HG03135 (cell line): ENCODE measurements at regions not wholly inside any gene's neighbourhood (a gene's known extent, or its start where the extent isn't known, plus 50 kb on each side); places are given as distances from the start of the nearest gene placed in this dataset.
"Not testable (repeated sequence)": the region's sequence is repeated elsewhere in the genome, so short reads cannot be mapped to it uniquely, and the experiment has no call there.

ENCODE experiments used
- ATAC-seq: cut with Tn5 transposase; IDR thresholded peaks from one replicate; pipeline ENCODE4 v1.9.1; 2021; ENCODE audit warnings: mild to moderate bottlenecking, moderate library complexity; ENCODE audit not compliant: unreplicated experiment

GRCh38 chr9:66152406-66152805 is 415.5 kb downstream of the FOXD4L4 start:
- ATAC-seq: not testable (repeated sequence)

GRCh38 chr9:66153021-66153725 is 416.2 kb downstream of the FOXD4L4 start:
- ATAC-seq: peak; percentile 99

GRCh38 chr9:66153971-66154691 is 417.2 kb downstream of the FOXD4L4 start:
- not testable (repeated sequence) for ATAC-seq

- ATAC-seq: not testable (repeated sequence)
Observed at GRCh38 chr9:66182316-66182715, 445.4 kb downstream of the FOXD4L4 start.

- not testable (repeated sequence) for ATAC-seq
Observed at GRCh38 chr9:66183648-66184047, 446.7 kb downstream of the FOXD4L4 start.

GRCh38 chr9:66197199-66197598 is 460.3 kb downstream of the FOXD4L4 start:
- ATAC-seq: not testable (repeated sequence)

- not testable (repeated sequence) for ATAC-seq
Observed at GRCh38 chr9:66198421-66198820, 461.5 kb downstream of the FOXD4L4 start.

GRCh38 chr9:66206617-66207016 is 469.7 kb downstream of the FOXD4L4 start:
- ATAC-seq: not testable (repeated sequence)

- ATAC-seq: not testable (repeated sequence)
Observed at GRCh38 chr9:66207914-66208313, 471.0 kb downstream of the FOXD4L4 start.

- ATAC-seq: not testable (repeated sequence)
Observed at GRCh38 chr9:66244763-66245162, 507.8 kb downstream of the FOXD4L4 start.

GRCh38 chr9:66245481-66245880 is 508.5 kb downstream of the FOXD4L4 start:
- not testable (repeated sequence) for ATAC-seq

GRCh38 chr9:66257581-66257980 is 520.6 kb downstream of the FOXD4L4 start:
- ATAC-seq: not testable (repeated sequence)

- ATAC-seq: not testable (repeated sequence)
Observed at GRCh38 chr9:66261576-66261975, 524.6 kb downstream of the FOXD4L4 start.

- not testable (repeated sequence) for ATAC-seq
Observed at GRCh38 chr9:66263621-66264020, 526.7 kb downstream of the FOXD4L4 start.

- ATAC-seq: not testable (repeated sequence)
Observed at GRCh38 chr9:66264786-66265185, 527.8 kb downstream of the FOXD4L4 start.

- ATAC-seq: not testable (repeated sequence)
Observed at GRCh38 chr9:66266202-66266601, 529.3 kb downstream of the FOXD4L4 start.

- not testable (repeated sequence) for ATAC-seq
Observed at GRCh38 chr9:66266856-66267430, 530.0 kb downstream of the FOXD4L4 start.

GRCh38 chr9:66267684-66268083 is 530.7 kb downstream of the FOXD4L4 start:
- not testable (repeated sequence) for ATAC-seq

GRCh38 chr9:66269024-66269423 is 532.1 kb downstream of the FOXD4L4 start:
- not testable (repeated sequence) for ATAC-seq

- not testable (repeated sequence) for ATAC-seq
Observed at GRCh38 chr9:66269783-66270182, 532.8 kb downstream of the FOXD4L4 start.

GRCh38 chr9:66278809-66279208 is 541.9 kb downstream of the FOXD4L4 start:
- ATAC-seq: not testable (repeated sequence)
